ENCODE measurements at regions not wholly inside any gene's neighbourhood (a gene's known extent, or its start where the extent isn't known, plus 50 kb on each side); places are given as distances from the start of the nearest gene placed in this dataset.

DNA sequence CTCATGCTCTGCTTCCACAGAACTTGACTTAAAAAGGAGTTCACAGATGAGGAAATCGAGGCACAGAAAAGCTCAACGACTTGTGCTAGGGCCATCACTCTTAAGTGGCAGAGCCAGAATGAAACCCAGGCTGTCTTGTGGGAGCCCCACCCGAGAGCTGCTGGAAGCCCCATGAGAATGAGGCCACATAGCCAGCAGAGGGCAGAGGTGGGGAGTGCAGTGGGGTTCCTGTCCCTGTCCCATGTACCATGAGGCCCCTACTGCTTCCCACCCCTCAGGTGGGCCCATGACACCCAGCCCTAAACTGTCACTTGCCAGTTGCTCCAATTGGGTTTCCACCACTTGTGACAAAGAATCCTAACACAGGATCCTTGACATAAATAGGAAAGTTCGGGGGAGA is 175.9 kb downstream of the IRS2 start:
- TF ChIP-seq, protein P1, sequence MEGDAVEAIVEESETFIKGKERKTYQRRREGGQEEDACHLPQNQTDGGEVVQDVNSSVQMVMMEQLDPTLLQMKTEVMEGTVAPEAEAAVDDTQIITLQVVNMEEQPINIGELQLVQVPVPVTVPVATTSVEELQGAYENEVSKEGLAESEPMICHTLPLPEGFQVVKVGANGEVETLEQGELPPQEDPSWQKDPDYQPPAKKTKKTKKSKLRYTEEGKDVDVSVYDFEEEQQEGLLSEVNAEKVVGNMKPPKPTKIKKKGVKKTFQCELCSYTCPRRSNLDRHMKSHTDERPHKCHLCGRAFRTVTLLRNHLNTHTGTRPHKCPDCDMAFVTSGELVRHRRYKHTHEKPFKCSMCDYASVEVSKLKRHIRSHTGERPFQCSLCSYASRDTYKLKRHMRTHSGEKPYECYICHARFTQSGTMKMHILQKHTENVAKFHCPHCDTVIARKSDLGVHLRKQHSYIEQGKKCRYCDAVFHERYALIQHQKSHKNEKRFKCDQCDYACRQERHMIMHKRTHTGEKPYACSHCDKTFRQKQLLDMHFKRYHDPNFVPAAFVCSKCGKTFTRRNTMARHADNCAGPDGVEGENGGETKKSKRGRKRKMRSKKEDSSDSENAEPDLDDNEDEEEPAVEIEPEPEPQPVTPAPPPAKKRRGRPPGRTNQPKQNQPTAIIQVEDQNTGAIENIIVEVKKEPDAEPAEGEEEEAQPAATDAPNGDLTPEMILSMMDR (conservative IDR thresholded peaks at IDR 0.05): peak; percentile 26
- TF ChIP-seq ZFX (IDR thresholded peaks at IDR 0.05): no peak
